ENCODE measurements at regions not wholly inside any gene's neighbourhood (a gene's known extent, or its start where the extent isn't known, plus 50 kb on each side); places are given as distances from the start of the nearest gene placed in this dataset.
A peak's percentile ranks its signal among the peaks of the same experiment; 100 is the strongest.

- no peak overlapping the region for H3K27ac ChIP-seq
- TF ChIP-seq ZFX (IDR thresholded peaks at IDR 0.05; ENCODE audit: borderline replicate concordance) (no peak), CTCF (IDR thresholded peaks at IDR 0.05) (no peak)
Measured at GRCh38 chr2:139963863-139964355, 1183.7 kb upstream of the NXPH2 start.

GRCh38 chr2:139949242-139949972, 1169.2 kb upstream of the NXPH2 start:
- no peak overlapping the region for H3K27ac ChIP-seq
- TF ChIP-seq ZFX (IDR thresholded peaks at IDR 0.05; ENCODE audit: borderline replicate concordance) (no peak), CTCF (IDR thresholded peaks at IDR 0.05) (no peak)

DNA sequence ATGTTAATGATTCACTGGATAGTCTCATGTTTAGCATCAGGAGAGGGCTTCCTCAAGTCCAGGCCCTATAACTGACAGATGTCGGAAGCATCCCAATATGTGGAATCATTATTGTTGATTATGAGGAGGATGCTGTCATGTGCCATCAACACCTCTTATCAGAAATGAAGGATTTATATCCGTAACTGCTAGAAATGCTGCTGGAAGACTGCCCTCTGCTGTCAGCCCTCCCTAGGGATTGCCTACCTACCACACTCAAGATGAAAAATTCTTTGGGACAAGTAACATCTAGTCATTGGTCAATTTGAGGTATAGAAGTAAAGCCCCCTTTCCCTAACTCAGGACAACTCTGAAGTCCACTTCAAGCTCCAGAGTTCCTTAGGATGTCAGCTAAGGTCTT, 1166.5 kb upstream of the NXPH2 start:
- TF ChIP-seq ZFX (IDR thresholded peaks at IDR 0.05; ENCODE audit: borderline replicate concordance) = no peak
- TF ChIP-seq CTCF (IDR thresholded peaks at IDR 0.05) = peak; percentile 41; the same call in 1 of the 2 replicates

GRCh38 chr2:139940686-139941085, 1160.5 kb upstream of the NXPH2 start:
- TF ChIP-seq CTCF (IDR thresholded peaks at IDR 0.05) (no peak), ZFX (IDR thresholded peaks at IDR 0.05; ENCODE audit: borderline replicate concordance) (no peak)
- H3K27ac ChIP-seq = no peak overlapping the region

More for the DNA sequence above, 1166.5 kb upstream of the NXPH2 start:
- no peak overlapping the region for H3K27ac ChIP-seq

DNA sequence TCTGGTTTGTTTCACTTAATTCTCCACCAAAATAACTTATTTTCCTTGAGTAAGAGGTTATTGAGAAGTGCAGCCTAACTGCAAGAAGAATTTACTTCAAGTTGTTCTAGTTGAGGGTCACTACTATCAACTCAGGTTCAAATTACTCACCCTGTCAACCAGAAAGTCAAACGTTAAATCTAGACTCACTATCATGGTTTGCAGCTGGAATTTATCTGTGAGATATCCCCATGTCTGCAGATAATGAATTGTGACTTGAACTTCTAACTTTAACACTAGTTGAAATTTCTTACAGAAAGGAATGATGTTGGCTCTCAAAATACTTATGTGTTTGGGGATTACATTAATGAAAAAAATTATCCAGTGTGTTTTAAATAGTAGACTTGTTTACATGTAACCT, 1145.7 kb upstream of the NXPH2 start:
- H3K27ac ChIP-seq = no peak overlapping the region
- TF ChIP-seq ZFX (IDR thresholded peaks at IDR 0.05; ENCODE audit: borderline replicate concordance) (no peak), CTCF (IDR thresholded peaks at IDR 0.05) (no peak)

DNA sequence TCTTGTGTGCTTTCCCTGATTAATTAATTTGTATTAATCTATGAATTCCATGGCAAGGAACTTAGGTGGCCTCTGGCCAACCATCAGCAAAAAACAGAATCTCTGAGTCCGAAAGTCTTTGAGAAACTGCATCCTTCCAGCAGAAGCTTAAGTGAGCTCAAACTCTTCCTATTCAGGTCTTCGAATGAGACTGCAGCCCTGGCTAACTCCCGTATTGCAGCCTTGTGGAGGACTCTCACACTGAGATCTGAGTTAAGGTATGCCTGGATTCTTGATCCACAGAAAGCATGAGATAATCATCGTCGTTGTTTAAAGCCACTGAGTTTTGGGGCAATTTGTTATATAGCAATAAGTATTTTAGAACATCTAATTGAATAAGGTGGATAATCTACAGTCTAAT, 1143.9 kb upstream of the NXPH2 start:
- no peak for TF ChIP-seq CTCF (IDR thresholded peaks at IDR 0.05)
- no peak for TF ChIP-seq ZFX (IDR thresholded peaks at IDR 0.05; ENCODE audit: borderline replicate concordance)
- no peak overlapping the region for H3K27ac ChIP-seq

DNA sequence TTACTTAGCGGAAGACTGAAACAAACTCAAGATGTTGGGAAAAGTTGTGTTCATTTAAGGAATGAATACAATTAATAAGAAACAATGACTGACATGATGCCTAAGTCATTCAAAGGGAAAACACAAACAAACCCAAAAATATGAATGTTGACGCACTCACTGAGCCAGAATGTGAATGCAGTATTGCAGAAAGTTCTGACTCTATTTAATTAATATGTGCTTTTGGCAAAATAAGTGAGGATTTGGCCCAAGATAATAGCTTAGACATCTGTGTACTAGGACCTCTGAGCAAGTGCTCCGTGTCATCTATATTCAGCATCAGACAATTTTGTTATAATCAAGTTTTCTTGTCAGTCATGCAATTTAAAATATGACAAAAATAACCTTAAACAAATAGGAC, 1138.8 kb upstream of the NXPH2 start:
- H3K27ac ChIP-seq = no peak overlapping the region
- TF ChIP-seq CTCF (IDR thresholded peaks at IDR 0.05) (no peak), ZFX (IDR thresholded peaks at IDR 0.05; ENCODE audit: borderline replicate concordance) (no peak)

Measured in 22Rv1 (cell line).